GM21786 (cell line): ENCODE measurements at regions not wholly inside any gene's neighbourhood (a gene's known extent, or its start where the extent isn't known, plus 50 kb on each side); places are given as distances from the start of the nearest gene placed in this dataset.

Experiments
- ATAC-seq: cut with Tn5 transposase; IDR thresholded peaks from one replicate; pipeline ENCODE4 v1.9.1; 2021; ENCODE audit not compliant: unreplicated experiment

- no peak for ATAC-seq
Observed at GRCh38 chr2:241924069-241924908, 54.8 kb downstream of the RTP5 start.

GRCh38 chr2:241924909-241925250 is 55.4 kb downstream of the RTP5 start:
- no peak for ATAC-seq

- ATAC-seq = no peak
Observed at GRCh38 chr2:241925277-241925676, 55.7 kb downstream of the RTP5 start.

GRCh38 chr2:241925821-241926441 is 56.4 kb downstream of the RTP5 start:
- no peak for ATAC-seq

- ATAC-seq = no peak
Observed at GRCh38 chr2:241926541-241927311, 57.2 kb downstream of the RTP5 start.

GRCh38 chr2:241929551-241930490 is 60.3 kb downstream of the RTP5 start:
- ATAC-seq = no peak

- no peak for ATAC-seq
Observed at GRCh38 chr2:241931084-241931975, 61.8 kb downstream of the RTP5 start.

GRCh38 chr2:241931976-241932898 is 62.7 kb downstream of the RTP5 start:
- no peak for ATAC-seq

- ATAC-seq = no peak
Observed at GRCh38 chr2:241932899-241933178, 63.3 kb downstream of the RTP5 start.

GRCh38 chr2:241933179-241933911 is 63.8 kb downstream of the RTP5 start:
- no peak for ATAC-seq

GRCh38 chr2:241935314-241935713 is 65.8 kb downstream of the RTP5 start:
- no peak for ATAC-seq

GRCh38 chr2:241935774-241936173 is 66.2 kb downstream of the RTP5 start:
- no peak for ATAC-seq

- no peak for ATAC-seq
Observed at GRCh38 chr2:241936457-241937133, 67.1 kb downstream of the RTP5 start.

GRCh38 chr2:241937297-241937696 is 67.8 kb downstream of the RTP5 start:
- ATAC-seq = no peak

GRCh38 chr2:241939541-241939940 is 70.0 kb downstream of the RTP5 start:
- no peak for ATAC-seq

- ATAC-seq = no peak
Observed at GRCh38 chr2:241940329-241940728, 70.8 kb downstream of the RTP5 start.

GRCh38 chr2:241941691-241942301 is 72.3 kb downstream of the RTP5 start:
- no peak for ATAC-seq
